Gastrocnemius medialis (tissue), 4 donors: ENCODE measurements at regions not wholly inside any gene's neighbourhood (a gene's known extent, or its start where the extent isn't known, plus 50 kb on each side); places are given as distances from the start of the nearest gene placed in this dataset.

Experiments
- CTCF ChIP-seq, 5 experiments: fragments of 450-650 bp in 3 of 5; fragments of 200-600 bp in 2 of 5; sonication (generic) in 2 of 5; IDR thresholded peaks in 4 of 5; conservative IDR thresholded peaks in 1 of 5; 1 replicate in 4 of 5; 2 replicates in 1 of 5; pipeline ENCODE4 v1.5.1; 2016 to 2019; ENCODE audit warnings: antibody characterized with exemption in 5 of 5, mild to moderate bottlenecking in 3 of 5, moderate library complexity in 3 of 5
- POLR2A ChIP-seq, 2 donors: fragments of 450-650 bp; IDR thresholded peaks; one replicate each; pipeline ENCODE4 v1.6.1; 2017; ENCODE audit warnings: antibody characterized with exemption in 2 of 2, mild to moderate bottlenecking in 2 of 2, moderate library complexity in 2 of 2

GRCh38 chr6:78552435-78552834 is 314.9 kb upstream of the IRAK1BP1 start:
- no peak for TF ChIP-seq CTCF (IDR thresholded peaks at IDR 0.05 in 4 of 5, conservative IDR thresholded peaks at IDR 0.05 in 1 of 5)
- TF ChIP-seq POLR2A (IDR thresholded peaks at IDR 0.05): no peak
